GM23338 (cell line): ENCODE measurements at regions not wholly inside any gene's neighbourhood (a gene's known extent, or its start where the extent isn't known, plus 50 kb on each side); places are given as distances from the start of the nearest gene placed in this dataset.
A peak's percentile ranks its signal among the peaks of the same experiment; 100 is the strongest.

Experiments
- ATAC-seq: fragments of 200-7000 bp; cut with Tn5 transposase; 3 replicates; pipeline ENCODE4 v1.9.1; 2020
- DNase-seq: peaks from one replicate; pipeline ENCODE4 v3.0.0-alpha.2; 2015; ENCODE audit warnings: low spot score
- H2AFZ ChIP-seq: fragments of 200-600 bp; sonication (generic); 2 replicates; pipeline ENCODE4 v1.8.0; 2016; ENCODE audit warnings: antibody characterized with exemption, mild to moderate bottlenecking, moderate library complexity
- H3F3A ChIP-seq: fragments of 200-600 bp; sonication (generic); replicated peaks from 2 replicates; pipeline ENCODE4 v1.8.0; 2017; ENCODE audit warnings: antibody characterized with exemption, mixed run types, low read depth
- H3K27ac ChIP-seq: fragments of 200-600 bp; sonication (generic); 2 replicates; pipeline ENCODE4 v1.6.1; 2016; ENCODE audit warnings: low read depth
- H3K27me3 ChIP-seq: fragments of 200-600 bp; sonication (generic); 2 replicates; pipeline ENCODE4 v1.8.0; 2016; ENCODE audit warnings: mild to moderate bottlenecking, mixed run types, moderate library complexity; ENCODE audit not compliant: insufficient read depth
- H3K36me3 ChIP-seq: fragments of 200-600 bp; sonication (generic); 2 replicates; pipeline ENCODE4 v1.8.0; 2016; ENCODE audit warnings: mild to moderate bottlenecking; ENCODE audit not compliant: insufficient read depth
- H3K4me1 ChIP-seq: fragments of 200-600 bp; sonication (generic); 2 replicates; pipeline ENCODE4 v1.8.0; 2016; ENCODE audit warnings: mild to moderate bottlenecking, moderate library complexity; ENCODE audit not compliant: insufficient read depth
- H3K4me2 ChIP-seq: fragments of 200-600 bp; sonication (generic); 2 replicates; pipeline ENCODE4 v1.7.1; 2017; ENCODE audit warnings: mixed run types
- H3K4me3 ChIP-seq: fragments of 200-600 bp; sonication (generic); 2 replicates; pipeline ENCODE4 v1.6.1; 2016; ENCODE audit warnings: mixed run types
- H3K79me2 ChIP-seq: fragments of 200-600 bp; sonication (generic); replicated peaks from 2 replicates; pipeline ENCODE4 v1.8.0; 2017; ENCODE audit warnings: mild to moderate bottlenecking; ENCODE audit not compliant: insufficient read depth
- H3K9me2 ChIP-seq: fragments of 200-600 bp; sonication (generic); 2 replicates; pipeline ENCODE4 v1.8.0; 2017; ENCODE audit not compliant: insufficient read depth
- H4K20me1 ChIP-seq: fragments of 200-600 bp; sonication (generic); replicated peaks from 2 replicates; pipeline ENCODE4 v1.8.0; 2017; ENCODE audit warnings: mild to moderate bottlenecking; ENCODE audit not compliant: insufficient read depth
- H3K27ac Mint-ChIP-seq: 2 replicates; pipeline ENCODE4 v1.8.0; 2020; ENCODE audit warnings: inconsistent platforms, mild to moderate bottlenecking, moderate library complexity, mixed read lengths
- H3K27me3 Mint-ChIP-seq: 3 replicates; pipeline ENCODE4 v1.8.0; 2022; ENCODE audit warnings: low read depth, mild to moderate bottlenecking, moderate library complexity, mixed read lengths, inconsistent platforms; ENCODE audit not compliant: insufficient read depth, poor library complexity
- H3K36me3 Mint-ChIP-seq: 3 replicates; pipeline ENCODE4 v1.8.0; 2021; ENCODE audit warnings: low read depth, mild to moderate bottlenecking, inconsistent platforms, moderate library complexity, mixed read lengths
- H3K4me1 Mint-ChIP-seq: 3 replicates; pipeline ENCODE4 v1.8.0; 2020; ENCODE audit warnings: mild to moderate bottlenecking, inconsistent platforms, mixed read lengths
- H3K4me3 Mint-ChIP-seq: 3 replicates; pipeline ENCODE4 v1.8.0; 2021; ENCODE audit warnings: moderate library complexity, mild to moderate bottlenecking, inconsistent platforms, mixed read lengths
- H3K9me3 Mint-ChIP-seq: 3 replicates; pipeline ENCODE4 v1.8.0; 2020; ENCODE audit warnings: moderate library complexity, mild to moderate bottlenecking, inconsistent platforms, mixed read lengths
- JUNB ChIP-seq: IDR thresholded peaks from one replicate; pipeline ENCODE4 v1.6.1; 2016; ENCODE audit warnings: antibody characterized with exemption; ENCODE audit not compliant: unreplicated experiment
- POLR2AphosphoS5 ChIP-seq: IDR thresholded peaks from 2 replicates; pipeline ENCODE4 v1.6.1; 2016; ENCODE audit warnings: antibody characterized with exemption, low read depth
- STAT1 ChIP-seq: IDR thresholded peaks from one replicate; pipeline ENCODE4 v1.6.1; 2016; ENCODE audit warnings: antibody characterized with exemption; ENCODE audit not compliant: unreplicated experiment
- TF ChIP-seq, protein P1 (sequence below): fragments of 250-450 bp; sonication (Bioruptor Pico); IDR thresholded peaks from 2 replicates; pipeline ENCODE4 v1.5.0; 2020; ENCODE audit warnings: mild to moderate bottlenecking, moderate library complexity
- TF ChIP-seq, protein P2 (sequence below): IDR thresholded peaks from 2 replicates; pipeline ENCODE4 v1.6.1; 2016; ENCODE audit warnings: antibody characterized with exemption
- TF ChIP-seq, protein P3 (sequence below), 2 experiments: fragments of 200-600 bp in 1 of 2; sonication (generic) in 1 of 2; conservative IDR thresholded peaks; 2 replicates each; pipeline versions ENCODE4 v1.5.1 to v1.6.1; 2016 to 2017; ENCODE audit warnings: antibody characterized with exemption in 2 of 2, low read depth in 2 of 2, mild to moderate bottlenecking in 2 of 2, moderate library complexity in 1 of 2

DNA sequence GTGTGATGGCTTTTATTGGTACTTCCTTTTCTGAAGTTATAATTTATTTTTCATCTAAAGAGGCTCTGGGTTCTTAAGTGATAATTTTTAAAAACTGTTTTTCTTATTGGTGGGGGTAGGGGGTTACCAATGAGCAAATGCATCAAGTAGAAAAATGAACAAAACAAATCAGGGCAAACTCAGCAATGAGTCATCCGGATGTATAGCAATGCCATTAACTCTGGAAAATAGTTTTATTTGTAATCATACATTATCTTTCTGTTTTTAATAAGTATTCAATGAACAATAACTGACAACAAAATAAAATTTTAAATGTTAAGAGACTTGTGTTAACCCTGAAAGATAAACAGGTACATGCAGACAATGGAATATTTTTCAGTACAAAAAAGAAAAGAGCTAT is 67.6 kb downstream of the UFM1 start (continued):
- TF ChIP-seq, protein P1, sequence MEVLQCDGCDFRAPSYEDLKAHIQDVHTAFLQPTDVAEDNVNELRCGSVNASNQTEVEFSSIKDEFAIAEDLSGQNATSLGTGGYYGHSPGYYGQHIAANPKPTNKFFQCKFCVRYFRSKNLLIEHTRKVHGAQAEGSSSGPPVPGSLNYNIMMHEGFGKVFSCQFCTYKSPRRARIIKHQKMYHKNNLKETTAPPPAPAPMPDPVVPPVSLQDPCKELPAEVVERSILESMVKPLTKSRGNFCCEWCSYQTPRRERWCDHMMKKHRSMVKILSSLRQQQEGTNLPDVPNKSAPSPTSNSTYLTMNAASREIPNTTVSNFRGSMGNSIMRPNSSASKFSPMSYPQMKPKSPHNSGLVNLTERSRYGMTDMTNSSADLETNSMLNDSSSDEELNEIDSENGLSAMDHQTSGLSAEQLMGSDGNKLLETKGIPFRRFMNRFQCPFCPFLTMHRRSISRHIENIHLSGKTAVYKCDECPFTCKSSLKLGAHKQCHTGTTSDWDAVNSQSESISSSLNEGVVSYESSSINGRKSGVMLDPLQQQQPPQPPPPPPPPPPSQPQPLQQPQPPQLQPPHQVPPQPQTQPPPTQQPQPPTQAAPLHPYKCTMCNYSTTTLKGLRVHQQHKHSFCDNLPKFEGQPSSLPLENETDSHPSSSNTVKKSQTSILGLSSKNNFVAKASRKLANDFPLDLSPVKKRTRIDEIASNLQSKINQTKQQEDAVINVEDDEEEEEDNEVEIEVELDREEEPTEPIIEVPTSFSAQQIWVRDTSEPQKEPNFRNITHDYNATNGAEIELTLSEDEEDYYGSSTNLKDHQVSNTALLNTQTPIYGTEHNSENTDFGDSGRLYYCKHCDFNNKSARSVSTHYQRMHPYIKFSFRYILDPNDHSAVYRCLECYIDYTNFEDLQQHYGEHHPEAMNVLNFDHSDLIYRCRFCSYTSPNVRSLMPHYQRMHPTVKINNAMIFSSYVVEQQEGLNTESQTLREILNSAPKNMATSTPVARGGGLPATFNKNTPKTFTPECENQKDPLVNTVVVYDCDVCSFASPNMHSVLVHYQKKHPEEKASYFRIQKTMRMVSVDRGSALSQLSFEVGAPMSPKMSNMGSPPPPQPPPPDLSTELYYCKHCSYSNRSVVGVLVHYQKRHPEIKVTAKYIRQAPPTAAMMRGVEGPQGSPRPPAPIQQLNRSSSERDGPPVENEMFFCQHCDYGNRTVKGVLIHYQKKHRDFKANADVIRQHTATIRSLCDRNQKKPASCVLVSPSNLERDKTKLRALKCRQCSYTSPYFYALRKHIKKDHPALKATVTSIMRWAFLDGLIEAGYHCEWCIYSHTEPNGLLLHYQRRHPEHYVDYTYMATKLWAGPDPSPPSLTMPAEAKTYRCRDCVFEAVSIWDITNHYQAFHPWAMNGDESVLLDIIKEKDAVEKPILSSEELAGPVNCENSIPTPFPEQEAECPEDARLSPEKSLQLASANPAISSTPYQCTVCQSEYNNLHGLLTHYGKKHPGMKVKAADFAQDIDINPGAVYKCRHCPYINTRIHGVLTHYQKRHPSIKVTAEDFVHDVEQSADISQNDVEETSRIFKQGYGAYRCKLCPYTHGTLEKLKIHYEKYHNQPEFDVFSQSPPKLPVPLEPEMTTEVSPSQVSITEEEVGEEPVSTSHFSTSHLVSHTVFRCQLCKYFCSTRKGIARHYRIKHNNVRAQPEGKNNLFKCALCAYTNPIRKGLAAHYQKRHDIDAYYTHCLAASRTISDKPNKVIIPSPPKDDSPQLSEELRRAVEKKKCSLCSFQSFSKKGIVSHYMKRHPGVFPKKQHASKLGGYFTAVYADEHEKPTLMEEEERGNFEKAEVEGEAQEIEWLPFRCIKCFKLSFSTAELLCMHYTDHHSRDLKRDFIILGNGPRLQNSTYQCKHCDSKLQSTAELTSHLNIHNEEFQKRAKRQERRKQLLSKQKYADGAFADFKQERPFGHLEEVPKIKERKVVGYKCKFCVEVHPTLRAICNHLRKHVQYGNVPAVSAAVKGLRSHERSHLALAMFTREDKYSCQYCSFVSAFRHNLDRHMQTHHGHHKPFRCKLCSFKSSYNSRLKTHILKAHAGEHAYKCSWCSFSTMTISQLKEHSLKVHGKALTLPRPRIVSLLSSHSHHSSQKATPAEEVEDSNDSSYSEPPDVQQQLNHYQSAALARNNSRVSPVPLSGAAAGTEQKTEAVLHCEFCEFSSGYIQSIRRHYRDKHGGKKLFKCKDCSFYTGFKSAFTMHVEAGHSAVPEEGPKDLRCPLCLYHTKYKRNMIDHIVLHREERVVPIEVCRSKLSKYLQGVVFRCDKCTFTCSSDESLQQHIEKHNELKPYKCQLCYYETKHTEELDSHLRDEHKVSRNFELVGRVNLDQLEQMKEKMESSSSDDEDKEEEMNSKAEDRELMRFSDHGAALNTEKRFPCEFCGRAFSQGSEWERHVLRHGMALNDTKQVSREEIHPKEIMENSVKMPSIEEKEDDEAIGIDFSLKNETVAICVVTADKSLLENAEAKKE (CRISPR knock-in tag): no peak
- TF ChIP-seq JUNB (no peak), POLR2AphosphoS5 (no peak)
- TF ChIP-seq, protein P2, sequence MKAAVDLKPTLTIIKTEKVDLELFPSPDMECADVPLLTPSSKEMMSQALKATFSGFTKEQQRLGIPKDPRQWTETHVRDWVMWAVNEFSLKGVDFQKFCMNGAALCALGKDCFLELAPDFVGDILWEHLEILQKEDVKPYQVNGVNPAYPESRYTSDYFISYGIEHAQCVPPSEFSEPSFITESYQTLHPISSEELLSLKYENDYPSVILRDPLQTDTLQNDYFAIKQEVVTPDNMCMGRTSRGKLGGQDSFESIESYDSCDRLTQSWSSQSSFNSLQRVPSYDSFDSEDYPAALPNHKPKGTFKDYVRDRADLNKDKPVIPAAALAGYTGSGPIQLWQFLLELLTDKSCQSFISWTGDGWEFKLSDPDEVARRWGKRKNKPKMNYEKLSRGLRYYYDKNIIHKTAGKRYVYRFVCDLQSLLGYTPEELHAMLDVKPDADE: no peak

DNA sequence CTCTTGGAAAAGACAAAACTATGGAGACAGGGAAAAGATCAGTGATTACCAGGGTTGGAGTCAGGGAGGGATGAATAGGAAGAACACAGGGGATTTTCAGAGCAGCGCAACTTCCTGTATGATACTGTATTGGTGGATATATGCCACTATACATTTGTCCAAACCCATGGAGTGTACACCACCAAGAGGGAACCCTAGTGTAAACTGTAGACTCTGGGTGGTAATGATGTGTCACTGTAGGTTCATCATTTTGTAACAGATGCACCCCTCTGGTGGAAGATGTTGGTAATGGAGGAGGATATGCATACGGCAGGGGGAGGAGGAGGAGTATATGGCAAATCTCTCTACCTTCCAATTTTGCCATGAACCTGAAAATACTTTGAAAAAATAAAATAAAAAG is 68.1 kb downstream of the UFM1 start:
- Mint-ChIP-seq H3K4me3 (no peak overlapping the region), H3K9me3 (no peaks in the 10 kb centered on the region), H3K36me3 (no peaks in the 10 kb centered on the region), H3K4me1 (no peaks in the 10 kb centered on the region), H3K27me3 (no peaks in the 10 kb centered on the region), H3K27ac (no peak overlapping the region)
- no peak overlapping the region for H3K27ac ChIP-seq
- H3F3A ChIP-seq: no peaks in the 10 kb centered on the region
- H2AFZ ChIP-seq: no peak overlapping the region
- no peak overlapping the region for H3K4me2 ChIP-seq
- H3K79me2 ChIP-seq: no peaks in the 10 kb centered on the region
- ATAC-seq: peak; percentile 90
- H4K20me1 ChIP-seq: no peaks in the 10 kb centered on the region
- H3K4me3 ChIP-seq: no peak overlapping the region
- no peak for TF ChIP-seq STAT1
- TF ChIP-seq, protein P3, sequence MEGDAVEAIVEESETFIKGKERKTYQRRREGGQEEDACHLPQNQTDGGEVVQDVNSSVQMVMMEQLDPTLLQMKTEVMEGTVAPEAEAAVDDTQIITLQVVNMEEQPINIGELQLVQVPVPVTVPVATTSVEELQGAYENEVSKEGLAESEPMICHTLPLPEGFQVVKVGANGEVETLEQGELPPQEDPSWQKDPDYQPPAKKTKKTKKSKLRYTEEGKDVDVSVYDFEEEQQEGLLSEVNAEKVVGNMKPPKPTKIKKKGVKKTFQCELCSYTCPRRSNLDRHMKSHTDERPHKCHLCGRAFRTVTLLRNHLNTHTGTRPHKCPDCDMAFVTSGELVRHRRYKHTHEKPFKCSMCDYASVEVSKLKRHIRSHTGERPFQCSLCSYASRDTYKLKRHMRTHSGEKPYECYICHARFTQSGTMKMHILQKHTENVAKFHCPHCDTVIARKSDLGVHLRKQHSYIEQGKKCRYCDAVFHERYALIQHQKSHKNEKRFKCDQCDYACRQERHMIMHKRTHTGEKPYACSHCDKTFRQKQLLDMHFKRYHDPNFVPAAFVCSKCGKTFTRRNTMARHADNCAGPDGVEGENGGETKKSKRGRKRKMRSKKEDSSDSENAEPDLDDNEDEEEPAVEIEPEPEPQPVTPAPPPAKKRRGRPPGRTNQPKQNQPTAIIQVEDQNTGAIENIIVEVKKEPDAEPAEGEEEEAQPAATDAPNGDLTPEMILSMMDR (conservative IDR thresholded peaks at IDR 0.05; ENCODE audit: low read depth in 2 of 2): peak; percentile 57 to 65
- no peaks in the 10 kb centered on the region for H3K36me3 ChIP-seq
- H3K4me1 ChIP-seq: no peaks in the 10 kb centered on the region
- H3K9me2 ChIP-seq: no peaks in the 10 kb centered on the region; the same call in 1 of the 2 replicates
- peak; percentile 60 for DNase-seq
- no peaks in the 10 kb centered on the region for H3K27me3 ChIP-seq
